HEK293 (cell line): ENCODE measurements at regions not wholly inside any gene's neighbourhood (a gene's known extent, or its start where the extent isn't known, plus 50 kb on each side); places are given as distances from the start of the nearest gene placed in this dataset.
"Not testable (repeated sequence)": the region's sequence is repeated elsewhere in the genome, so short reads cannot be mapped to it uniquely, and the experiment has no call there.

Experiments
- CTCF ChIA-PET: fragments of 350-600 bp; formaldehyde crosslinking; extraction: SDS; loops from one replicate; lab custom pipeline; 2021; ENCODE audit warnings: antibody characterized with exemption; lab: Yijun Ruan, JAX
- POLR2A ChIA-PET: fragments of 300-600 bp; formaldehyde crosslinking; extraction: SDS; loops from one replicate; lab custom pipeline; 2020; ENCODE audit warnings: antibody characterized with exemption, inconsistent platforms; lab: Yijun Ruan, JAX
- H3K27ac ChIP-seq: fragments of 200-500 bp; sonication (Bioruptor generic); 2 replicates; pipeline ENCODE4 v1.5.1; 2014; ENCODE audit warnings: low read depth, low read length, control low read depth, inconsistent platforms; ENCODE audit errors: extremely low read depth
- H3K36me3 ChIP-seq, 2 experiments: fragments of 200-500 bp in 1 of 2; sonication (Bioruptor generic) in 1 of 2; 1 replicate in 1 of 2; 2 replicates in 1 of 2; pipeline ENCODE4 v1.5.1; 2014 to 2017; ENCODE audit warnings: inconsistent platforms in 2 of 2, low read length in 2 of 2; ENCODE audit not compliant: control insufficient read depth in 2 of 2, insufficient read depth in 1 of 2
- H3K4me1 ChIP-seq: fragments of 200-500 bp; sonication (Bioruptor generic); 2 replicates; pipeline ENCODE4 v1.5.1; 2014; ENCODE audit warnings: mild to moderate bottlenecking, low read length, inconsistent platforms; ENCODE audit not compliant: control insufficient read depth, insufficient read depth
- H3K4me3 ChIP-seq: 2 replicates; pipeline ENCODE4 v1.5.1; 2011; ENCODE audit warnings: low read depth, mild to moderate bottlenecking, control low read depth, low read length, moderate library complexity
- H3K9me3 ChIP-seq: fragments of 200-500 bp; sonication (Bioruptor generic); 2 replicates; pipeline ENCODE4 v1.5.1; 2014; ENCODE audit warnings: low read depth, low read length, inconsistent platforms; ENCODE audit not compliant: control insufficient read depth, insufficient read depth
- KLF8 ChIP-seq: fragments of 450-650 bp; formaldehyde crosslinking; IDR thresholded peaks from 2 replicates; pipeline ENCODE4 v1.5.1; 2016; ENCODE audit warnings: missing biosample characterization, missing genetic modification characterization
- RBAK ChIP-seq: fragments of 450-650 bp; formaldehyde crosslinking; IDR thresholded peaks from 2 replicates; pipeline ENCODE4 v1.5.1; 2016; ENCODE audit warnings: missing biosample characterization, missing genetic modification characterization
- SCRT1 ChIP-seq: fragments of 450-650 bp; formaldehyde crosslinking; IDR thresholded peaks from 2 replicates; pipeline ENCODE4 v1.5.1; 2016; ENCODE audit warnings: missing biosample characterization, missing genetic modification characterization, borderline replicate concordance
- SCRT2 ChIP-seq: fragments of 450-650 bp; formaldehyde crosslinking; IDR thresholded peaks from 2 replicates; pipeline ENCODE4 v1.5.1; 2016; ENCODE audit warnings: missing biosample characterization, missing genetic modification characterization
- ZBTB1 ChIP-seq: fragments of 450-650 bp; formaldehyde crosslinking; IDR thresholded peaks from 2 replicates; pipeline ENCODE4 v1.5.1; 2016; ENCODE audit warnings: missing biosample characterization, missing genetic modification characterization
- ZNF146 ChIP-seq: fragments of 450-650 bp; formaldehyde crosslinking; IDR thresholded peaks from 2 replicates; pipeline ENCODE4 v1.5.1; 2016; ENCODE audit warnings: missing biosample characterization, missing genetic modification characterization
- ZNF184 ChIP-seq: fragments of 450-650 bp; IDR thresholded peaks from 2 replicates; pipeline ENCODE4 v1.5.1; 2018; ENCODE audit warnings: missing biosample characterization, mild to moderate bottlenecking, missing genetic modification characterization
- ZNF354C ChIP-seq: fragments of 450-650 bp; formaldehyde crosslinking; IDR thresholded peaks from 2 replicates; pipeline ENCODE4 v1.5.1; 2016; ENCODE audit warnings: missing biosample characterization, missing genetic modification characterization, low read depth, borderline replicate concordance

GRCh38 chr15:84388201-84388600 is 152.6 kb downstream of the GOLGA6L4 start:
- H3K36me3 ChIP-seq, POLR2A ChIA-PET, H3K4me1 ChIP-seq, H3K9me3 ChIP-seq, H3K27ac ChIP-seq, H3K4me3 ChIP-seq, CTCF ChIA-PET: not testable (repeated sequence)
- TF ChIP-seq SCRT2 (peak; percentile 53; the same call in 1 of the 2 replicates), SCRT1 (0 out of 2 replicates have a peak, but pooled peaks have one; percentile 39), ZNF146 (tag by site-specific recombination) (peak; percentile 98)

DNA sequence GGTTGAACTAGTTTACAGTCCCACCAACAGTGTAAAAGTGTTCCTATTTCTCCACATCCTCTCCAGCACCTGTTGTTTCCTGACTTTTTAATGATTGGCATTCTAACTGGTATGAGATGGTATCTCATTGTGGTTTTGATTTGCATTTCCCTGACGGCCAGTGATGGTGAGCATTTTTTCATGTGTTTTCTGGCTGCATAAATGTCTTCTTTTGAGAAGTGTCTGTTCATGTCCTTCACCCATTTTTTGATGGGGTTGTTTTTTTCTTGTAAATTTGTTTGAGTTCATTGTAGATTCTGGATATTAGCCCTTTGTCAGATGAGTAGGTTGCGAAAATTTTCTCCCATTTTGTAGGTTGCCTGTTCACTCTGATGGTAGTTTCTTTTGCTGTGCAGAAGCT is 153.1 kb downstream of the GOLGA6L4 start:
- 0 out of 2 replicates have a peak, but pooled peaks have one; percentile 28 for TF ChIP-seq ZNF184
- peak; percentile 35; the same call in 1 of the 2 replicates for TF ChIP-seq SCRT2

GRCh38 chr15:84390324-84390723 is 154.8 kb downstream of the GOLGA6L4 start:
- H3K4me3 ChIP-seq, CTCF ChIA-PET, H3K27ac ChIP-seq, H3K9me3 ChIP-seq, POLR2A ChIA-PET, H3K36me3 ChIP-seq, H3K4me1 ChIP-seq: not testable (repeated sequence)

More for the DNA sequence above, 153.1 kb downstream of the GOLGA6L4 start:
- H3K36me3 ChIP-seq, H3K4me1 ChIP-seq, H3K27ac ChIP-seq, CTCF ChIA-PET, H3K4me3 ChIP-seq, POLR2A ChIA-PET, H3K9me3 ChIP-seq: not testable (repeated sequence)

DNA sequence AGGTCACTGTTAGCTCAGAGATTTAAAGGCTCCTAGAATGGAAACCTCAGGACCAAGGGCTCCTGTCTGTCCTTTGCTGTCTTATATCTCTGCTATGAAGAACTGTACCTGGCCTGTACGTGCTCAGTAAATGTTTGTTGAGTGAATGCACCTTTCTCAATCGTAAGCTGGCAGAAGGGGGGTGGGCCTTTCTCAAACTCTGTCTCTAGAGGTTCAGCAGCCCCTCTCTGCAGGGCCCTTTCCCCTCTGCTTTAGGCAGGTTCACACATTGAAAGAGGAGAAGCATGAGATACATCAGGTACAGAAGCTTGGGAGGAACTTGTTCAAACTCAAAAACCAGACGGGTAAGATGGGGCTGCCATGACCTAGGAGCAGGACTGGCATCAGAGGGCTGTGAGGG is 155.6 kb downstream of the GOLGA6L4 start:
- no peak overlapping the region for H3K4me3 ChIP-seq
- no peak overlapping the region for H3K27ac ChIP-seq
- H3K36me3 ChIP-seq: no peaks in the 10 kb centered on the region
- POLR2A ChIA-PET: no interaction called here
- no peaks in the 10 kb centered on the region for H3K4me1 ChIP-seq
- no peak for TF ChIP-seq KLF8 (tag by site-specific recombination)
- TF ChIP-seq RBAK (tag by site-specific recombination): no peak
- no peak for TF ChIP-seq ZBTB1 (tag by site-specific recombination)
- TF ChIP-seq ZNF354C (tag by site-specific recombination): no peak
- no peaks in the 10 kb centered on the region for H3K9me3 ChIP-seq
- CTCF ChIA-PET: no interaction called here

DNA sequence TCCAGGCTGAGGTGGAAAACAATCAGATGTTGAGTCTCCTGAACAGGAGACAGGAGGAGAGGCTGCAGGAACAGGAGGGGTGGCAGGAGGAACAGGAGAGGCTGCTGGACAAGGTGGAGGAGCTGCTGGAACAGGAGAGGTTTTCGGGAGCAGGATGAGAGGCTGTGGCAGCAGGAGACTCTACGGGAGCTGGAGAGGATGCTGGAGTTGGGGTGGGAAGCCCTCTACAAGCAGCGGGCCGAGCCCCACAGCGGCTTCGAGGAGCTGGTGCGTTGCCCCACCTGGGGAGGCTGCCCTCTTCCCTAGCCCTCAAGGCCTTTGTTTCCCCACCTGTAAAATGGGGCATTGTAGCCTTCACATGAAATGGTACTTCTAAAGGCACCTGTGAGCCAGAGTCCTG is 156.4 kb downstream of the GOLGA6L4 start:
- H3K9me3 ChIP-seq, H3K36me3 ChIP-seq, H3K4me3 ChIP-seq, H3K27ac ChIP-seq, POLR2A ChIA-PET, CTCF ChIA-PET, H3K4me1 ChIP-seq: not testable (repeated sequence)

DNA sequence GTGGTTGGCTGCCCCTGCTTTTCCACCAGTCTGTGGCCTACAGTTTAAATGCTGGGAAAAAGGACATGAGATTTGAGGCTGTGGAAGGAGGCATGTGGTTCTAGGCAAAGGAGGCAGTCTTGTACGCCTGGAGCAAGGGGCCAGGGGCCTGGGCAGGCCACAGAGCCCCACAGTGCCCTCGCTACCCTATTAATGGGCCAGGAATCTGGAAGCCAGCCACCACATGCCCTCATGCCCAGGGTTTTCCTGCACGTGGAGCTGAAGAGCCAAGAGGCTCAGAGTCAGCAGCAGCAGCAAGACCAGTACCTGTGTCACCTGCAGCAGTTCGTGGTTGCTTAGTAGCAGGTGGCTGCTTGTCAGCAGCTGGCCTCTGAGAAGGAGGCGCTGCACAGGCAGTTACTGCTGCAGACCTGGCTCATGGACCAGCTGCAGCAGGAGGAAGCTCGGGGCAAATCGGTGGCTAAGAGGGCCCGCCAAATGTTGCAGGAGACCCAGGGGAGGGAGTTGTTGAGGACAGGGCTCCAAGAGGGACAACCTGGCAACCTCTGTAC is 157.9 kb downstream of the GOLGA6L4 start:
- H3K4me1 ChIP-seq, POLR2A ChIA-PET, H3K4me3 ChIP-seq, H3K27ac ChIP-seq, CTCF ChIA-PET, H3K9me3 ChIP-seq, H3K36me3 ChIP-seq: not testable (repeated sequence)

DNA sequence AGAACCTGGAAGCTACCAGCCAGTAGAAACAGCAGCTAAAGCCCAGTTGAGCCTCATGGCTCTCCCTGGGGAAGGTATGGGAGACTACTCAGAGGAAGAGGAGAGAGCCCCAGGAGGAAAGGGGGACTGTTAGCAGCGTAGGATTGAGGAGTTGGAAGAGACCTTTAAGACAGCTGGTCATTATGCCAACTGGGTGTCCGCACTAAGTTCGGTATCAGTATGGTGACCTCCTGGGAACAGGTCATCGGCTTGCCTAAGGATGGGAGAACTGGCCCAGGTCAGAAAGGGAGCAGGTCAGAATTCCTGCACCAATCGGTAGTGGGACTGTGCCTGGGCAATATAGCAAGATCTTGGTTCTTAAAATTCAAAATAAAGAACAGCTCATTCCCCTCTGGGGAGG is 158.4 kb downstream of the GOLGA6L4 start:
- H3K36me3 ChIP-seq, POLR2A ChIA-PET, CTCF ChIA-PET, H3K4me1 ChIP-seq, H3K4me3 ChIP-seq, H3K9me3 ChIP-seq, H3K27ac ChIP-seq: not testable (repeated sequence)

- H3K4me3 ChIP-seq, H3K27ac ChIP-seq, POLR2A ChIA-PET, H3K9me3 ChIP-seq, H3K4me1 ChIP-seq, H3K36me3 ChIP-seq, CTCF ChIA-PET: not testable (repeated sequence)
Measured at GRCh38 chr15:84395384-84395783, 159.8 kb downstream of the GOLGA6L4 start.
